IMR-90 (cell line): ENCODE measurements at regions not wholly inside any gene's neighbourhood (a gene's known extent, or its start where the extent isn't known, plus 50 kb on each side); places are given as distances from the start of the nearest gene placed in this dataset.

Source experiments
- ATAC-seq: fragments of 200-7000 bp; cut with Tn5 transposase; 2 replicates; pipeline ENCODE4 v1.9.1; 2020; ENCODE audit warnings: low read depth, mild to moderate bottlenecking, moderate library complexity
- BruUV-seq: library from RNA; stranded (reverse); fragments of 400-500 nt; replicated peaks from 2 replicates; lab custom pipeline; 2021; lab: Mats Ljungman, UMichigan
- CTCF ChIA-PET: fragments of 300-600 bp; formaldehyde crosslinking; extraction: SDS; loops from one replicate; lab custom pipeline; 2021; ENCODE audit warnings: antibody characterized with exemption; lab: Yijun Ruan, JAX
- POLR2A ChIA-PET: fragments of 300-600 bp; sonication (Branson Sonifier 250); formaldehyde crosslinking; loops from one replicate; lab custom pipeline; 2022; ENCODE audit warnings: antibody characterized with exemption; ENCODE audit not compliant: unreplicated experiment; lab: Charles Lee
- DNase-seq: peaks from one replicate; pipeline ENCODE4 v3.0.0; 2013
- H2AFZ ChIP-seq: replicated peaks from 2 replicates; pipeline ENCODE3; 2013; ENCODE audit warnings: low read length, mild to moderate bottlenecking; ENCODE audit not compliant: poor library complexity
- H2AK5ac ChIP-seq: 2 replicates; pipeline ENCODE4 v1.6.1; 2013; ENCODE audit warnings: low read depth, low read length, inconsistent platforms
- H2AK9ac ChIP-seq: replicated peaks from 2 replicates; pipeline ENCODE3; 2013; ENCODE audit warnings: mild to moderate bottlenecking, low read depth, low read length, moderate library complexity; ENCODE audit not compliant: poor library complexity
- H2BK120ac ChIP-seq: 2 replicates; pipeline ENCODE4 v1.6.1; 2013; ENCODE audit warnings: low read depth, low read length, inconsistent platforms
- H2BK15ac ChIP-seq: 3 replicates; pipeline ENCODE4 v1.6.1; 2013; ENCODE audit warnings: low read depth, low read length, inconsistent platforms
- H2BK20ac ChIP-seq: 2 replicates; pipeline ENCODE4 v1.6.1; 2013; ENCODE audit warnings: low read depth, mild to moderate bottlenecking, inconsistent platforms, low read length, moderate library complexity
- H2BK5ac ChIP-seq: 2 replicates; pipeline ENCODE4 v1.6.1; 2013; ENCODE audit warnings: mild to moderate bottlenecking, low read depth, low read length, inconsistent platforms; ENCODE audit not compliant: poor library complexity, severe bottlenecking
- H3K14ac ChIP-seq: replicated peaks from 2 replicates; pipeline ENCODE4 v1.6.1; 2013; ENCODE audit warnings: low read depth, low read length, inconsistent platforms
- H3K18ac ChIP-seq: 2 replicates; pipeline ENCODE4 v1.6.1; 2013; ENCODE audit warnings: low read depth, low read length, control low read depth
- H3K23ac ChIP-seq: 2 replicates; pipeline ENCODE4 v1.6.1; 2013; ENCODE audit warnings: low read depth, low read length, inconsistent platforms
- H3K27ac ChIP-seq: 2 replicates; pipeline ENCODE4 v1.5.1; 2013; ENCODE audit warnings: mild to moderate bottlenecking, control low read depth, low read length; ENCODE audit not compliant: insufficient read depth
- H3K27me3 ChIP-seq: 2 replicates; pipeline ENCODE4 v1.6.1; 2013; ENCODE audit warnings: low read length; ENCODE audit not compliant: control insufficient read depth, insufficient read depth
- H3K36me3 ChIP-seq: 2 replicates; pipeline ENCODE4 v1.6.1; 2013; ENCODE audit warnings: low read length, mixed read lengths; ENCODE audit not compliant: control insufficient read depth, insufficient read depth
- H3K4ac ChIP-seq: 2 replicates; pipeline ENCODE4 v1.6.1; 2013; ENCODE audit warnings: low read depth, low read length, inconsistent platforms
- H3K4me1 ChIP-seq: 2 replicates; pipeline ENCODE4 v1.6.1; 2013; ENCODE audit warnings: low read length, mixed read lengths; ENCODE audit not compliant: control insufficient read depth, insufficient read depth
- H3K4me2 ChIP-seq: 2 replicates; pipeline ENCODE4 v1.6.1; 2013; ENCODE audit warnings: low read depth, mild to moderate bottlenecking, control low read depth, low read length, moderate library complexity
- H3K4me3 ChIP-seq: 2 replicates; pipeline ENCODE4 v1.5.1; 2013; ENCODE audit warnings: low read depth, mild to moderate bottlenecking, control low read depth, low read length, moderate library complexity; ENCODE audit not compliant: insufficient read depth
- H3K56ac ChIP-seq: 2 replicates; pipeline ENCODE4 v1.6.1; 2013; ENCODE audit warnings: low read length, inconsistent platforms; ENCODE audit not compliant: insufficient read depth; ENCODE audit errors: extremely low read depth
- H3K79me1 ChIP-seq, 2 experiments: 2 replicates each; pipeline ENCODE4 v1.6.1; 2013; ENCODE audit warnings: low read length in 2 of 2, inconsistent platforms in 1 of 2, low read depth in 1 of 2
- H3K9ac ChIP-seq: 2 replicates; pipeline ENCODE4 v1.6.1; 2013; ENCODE audit warnings: low read depth, low read length, control low read depth
- H3K9me1 ChIP-seq: 2 replicates; pipeline ENCODE4 v1.6.1; 2013; ENCODE audit warnings: low read length, inconsistent platforms; ENCODE audit not compliant: insufficient read depth
- H3K9me3 ChIP-seq: 2 replicates; pipeline ENCODE4 v1.6.1; 2013; ENCODE audit warnings: low read length; ENCODE audit not compliant: control insufficient read depth, insufficient read depth
- H4K20me1 ChIP-seq: 2 replicates; pipeline ENCODE4 v1.6.1; 2013; ENCODE audit warnings: low read length, inconsistent platforms; ENCODE audit not compliant: insufficient read depth
- H4K5ac ChIP-seq: 2 replicates; pipeline ENCODE4 v1.6.1; 2013; ENCODE audit warnings: mild to moderate bottlenecking, low read depth, low read length, control low read depth
- H4K8ac ChIP-seq, 2 experiments: 2 replicates each; pipeline ENCODE4 v1.6.1; 2013; ENCODE audit warnings: low read depth in 2 of 2, low read length in 2 of 2, control low read depth in 1 of 2, inconsistent platforms in 1 of 2
- H4K91ac ChIP-seq: 2 replicates; pipeline ENCODE4 v1.6.1; 2013; ENCODE audit warnings: low read depth, low read length, inconsistent platforms; ENCODE audit not compliant: insufficient read depth
- CTCF ChIP-seq: conservative IDR thresholded peaks from 2 replicates; pipeline ENCODE4 v1.5.1; 2012; ENCODE audit warnings: mild to moderate bottlenecking, low read depth, low read length, improper control_type of control experiment
- FOS ChIP-seq: fragments of 150-350 bp; IDR thresholded peaks from 2 replicates; pipeline ENCODE4 v1.6.1; 2016; ENCODE audit warnings: low read depth, low read length
- MXI1 ChIP-seq: IDR thresholded peaks from 2 replicates; pipeline ENCODE4 v1.6.1; 2012; ENCODE audit warnings: low read depth, mild to moderate bottlenecking, low read length, moderate library complexity, borderline replicate concordance
- NFE2L2 ChIP-seq: fragments of 150-350 bp; IDR thresholded peaks from 2 replicates; pipeline ENCODE4 v1.6.1; 2016; ENCODE audit warnings: low read depth, mild to moderate bottlenecking, low read length
- WGBS, 2 experiments: methylation state at CpG; one replicate each; pipeline versions ENCODE4 v1.1.5 to v1.1.7; 2013; ENCODE audit warnings: missing lambda C conversion rate in 2 of 2; ENCODE audit not compliant: insufficient read length in 1 of 2; ENCODE audit errors: extremely low coverage in 2 of 2; 5-methylcytosine and 5-hydroxymethylcytosine counted together
- dilution Hi-C: fragments of 300-500 bp; cut with HindIII; formaldehyde crosslinking; loops from one replicate; pipeline ENCODE4 v1.14.3; 2018; ENCODE audit warnings: low sequenced_read_pairs; ENCODE audit not compliant: unreplicated experiment
- in situ Hi-C: fragments of 300-500 bp; cut with MboI; formaldehyde crosslinking; loops from 3 replicates; pipeline ENCODE4 v1.14.3; 2019; ENCODE audit warnings: low sequenced_read_pairs, inconsistent platforms, mixed read lengths
- intact Hi-C: fragments of 100-400 bp; cut with micrococcal nuclease; formaldehyde crosslinking; loops from 2 replicates; pipeline ENCODE4 v1.10.0; 2022

- CTCF ChIA-PET, result no interaction called here
- Histone ChIP-seq H3K79me1 (no peaks in the 10 kb centered on the region), H3K23ac (no peak overlapping the region), H4K91ac (no peak overlapping the region), H3K9me3 (peaks cover 2% of the 10 kb centered on the region; the same call in 1 of the 2 replicates), H3K14ac (no peak overlapping the region), H4K8ac (no peak overlapping the region), H3K4ac (no peak overlapping the region), H2AK5ac (no peak overlapping the region), H2AFZ (no peak overlapping the region), H2BK20ac (no peak overlapping the region), H3K4me2 (no peak overlapping the region), H3K9me1 (no peaks in the 10 kb centered on the region), H3K4me3 (no peak overlapping the region), H2AK9ac (no peak overlapping the region), H2BK15ac (no peak overlapping the region), H3K27me3 (no peaks in the 10 kb centered on the region), H3K56ac (no peak overlapping the region), H3K36me3 (no peaks in the 10 kb centered on the region), H2BK120ac (no peak overlapping the region), H4K20me1 (no peaks in the 10 kb centered on the region), H3K18ac (no peak overlapping the region), H4K5ac (no peak overlapping the region), H3K9ac (no peak overlapping the region), H3K4me1 (no peaks in the 10 kb centered on the region), H3K27ac (no peak overlapping the region), H2BK5ac (no peak overlapping the region)
- dilution Hi-C loops, result no loop called here
- intact Hi-C loops, result no loop called here
- TF ChIP-seq NFE2L2 (no peak), MXI1 (no peak), FOS (no peak), CTCF (no peak)
- no TSS peak for BruUV-seq
- ATAC-seq, result no peak
- POLR2A ChIA-PET, result no interaction called here
- in situ Hi-C loops, result no loop called here
- WGBS, 2 experiments, result no CpG with 5 or more reads among the region's 2 CpGs
- DNase-seq, result no peak
Observed at GRCh38 chr18:64663086-64663485, 514.2 kb upstream of the LINC00305 start.
